ENCODE measurements at regions not wholly inside any gene's neighbourhood (a gene's known extent, or its start where the extent isn't known, plus 50 kb on each side); places are given as distances from the start of the nearest gene placed in this dataset.
A peak's percentile ranks its signal among the peaks of the same experiment; 100 is the strongest.

DNA sequence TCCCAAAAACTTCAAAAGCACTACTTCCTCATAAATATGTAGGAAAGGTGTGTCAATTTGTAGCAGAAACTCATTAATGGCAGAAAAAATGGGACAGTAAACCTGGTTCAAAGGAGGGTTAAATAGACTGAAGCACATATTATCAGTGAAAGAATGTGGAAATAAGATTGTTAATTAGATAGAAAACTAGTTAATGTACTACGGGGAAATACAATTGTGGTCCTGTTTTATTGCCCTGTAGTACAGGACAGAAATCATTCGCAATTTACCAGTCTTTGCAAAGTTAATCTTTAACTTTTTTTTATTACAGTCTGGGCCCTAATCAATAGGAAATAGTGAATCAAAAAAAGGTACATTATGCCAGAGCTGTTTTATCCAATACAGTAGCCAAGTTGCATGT lies 82.0 kb upstream of the PAK5 start:
- no peak for DNase-seq

DNA sequence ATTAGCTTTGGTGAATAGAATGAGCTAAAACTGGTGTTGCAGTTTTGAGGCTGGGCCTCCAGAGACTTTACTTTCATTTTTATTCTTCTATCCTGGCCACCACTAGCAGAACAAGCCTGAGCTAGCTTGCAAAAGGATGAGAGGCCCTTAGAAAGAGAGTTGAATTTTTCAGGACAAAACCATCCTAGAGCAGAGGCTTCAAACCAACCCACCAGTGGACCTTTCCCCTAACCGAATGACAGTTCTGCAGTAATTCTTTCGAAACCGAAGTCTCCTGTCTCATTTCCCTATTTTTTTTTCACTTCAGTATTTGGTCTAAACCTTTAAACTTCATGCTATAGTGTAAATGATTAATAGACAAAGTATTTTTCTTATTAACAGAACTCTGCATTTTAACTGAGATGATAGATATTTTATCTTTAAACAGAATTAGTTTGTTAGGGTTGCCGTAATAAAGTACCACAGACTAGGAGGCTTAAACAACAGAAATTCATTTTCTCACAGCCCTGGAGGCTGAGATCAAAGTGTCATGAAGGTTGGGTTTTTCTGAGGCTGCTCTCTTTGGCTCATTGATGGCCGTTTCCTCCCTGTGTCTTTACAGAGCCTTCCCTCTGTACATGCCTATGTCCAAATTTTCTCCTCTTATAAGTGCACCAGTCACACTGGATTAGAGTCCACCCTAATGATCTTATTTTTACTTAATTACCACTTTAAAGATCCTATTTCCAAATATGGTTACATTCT lies 80.6 kb upstream of the PAK5 start:
- peak in 1 of 58 donors; percentile 1 for DNase-seq

DNA sequence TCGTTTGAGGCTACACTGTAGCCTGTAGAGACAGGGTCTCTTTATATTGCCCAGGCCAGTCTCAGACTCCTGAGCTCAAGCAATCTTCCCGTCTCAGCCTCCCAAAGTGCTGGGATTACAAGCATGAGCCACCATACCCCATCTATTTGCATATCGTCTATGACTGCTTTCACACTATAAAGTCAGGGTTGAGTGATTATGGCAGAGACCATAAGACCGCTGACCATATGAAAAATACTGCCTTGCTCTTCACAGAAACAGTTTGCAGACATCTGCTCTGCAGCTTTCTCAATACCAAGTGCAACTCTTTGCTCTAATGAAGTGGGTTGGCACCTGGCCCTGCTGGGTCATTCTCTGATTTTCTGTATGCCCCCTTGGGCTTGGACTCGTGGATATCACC lies 79.5 kb upstream of the PAK5 start:
- no peak for DNase-seq

DNA sequence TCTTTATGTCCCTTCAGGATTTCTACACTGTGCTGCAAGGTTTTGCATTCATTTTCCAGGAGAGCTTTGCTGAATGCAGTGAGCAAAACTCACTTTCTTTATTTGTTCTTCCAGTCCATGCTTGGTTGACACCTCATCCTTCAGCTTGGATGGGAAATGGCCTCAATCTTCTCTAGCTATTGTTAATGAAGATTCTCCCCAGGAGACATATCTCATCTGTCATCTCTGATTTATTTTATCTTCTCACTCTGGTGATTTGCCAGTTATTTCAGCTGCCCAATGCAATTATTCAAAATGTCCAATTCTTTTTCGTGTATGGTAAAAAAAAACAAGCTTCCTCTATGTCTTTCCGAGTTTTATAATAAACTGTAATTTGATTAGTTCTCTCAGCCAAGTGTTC lies 77.9 kb upstream of the PAK5 start:
- no peak for DNase-seq

DNA sequence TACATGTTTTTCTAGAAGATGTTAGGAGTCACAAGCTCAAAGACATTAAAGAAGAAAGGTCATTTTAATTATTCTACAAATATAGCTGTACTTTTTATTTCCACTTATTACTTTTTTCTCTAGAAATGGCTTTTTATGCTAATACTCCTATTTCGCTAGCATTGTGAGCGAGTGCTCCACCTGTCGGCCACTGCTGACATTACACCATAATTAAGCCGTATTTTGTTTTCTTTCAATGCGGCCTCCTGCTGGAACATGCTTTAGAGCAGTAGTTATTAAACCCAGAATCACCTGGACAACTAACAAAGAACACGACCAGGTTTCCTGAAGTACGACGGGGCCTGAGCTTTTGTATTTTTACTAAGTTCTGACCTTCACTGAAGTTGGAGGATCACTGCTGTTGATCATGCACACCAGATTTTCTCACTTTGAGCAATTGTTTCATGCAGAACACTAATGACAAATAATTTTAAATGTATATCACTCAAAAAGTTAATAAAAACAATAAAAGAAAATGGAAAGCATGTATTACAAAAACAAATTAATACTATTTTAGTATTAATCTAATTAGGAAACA lies 74.1 kb upstream of the PAK5 start:
- peak in 45 of 58 donors; percentile 1 to 74 (median 13) for DNase-seq

DNA sequence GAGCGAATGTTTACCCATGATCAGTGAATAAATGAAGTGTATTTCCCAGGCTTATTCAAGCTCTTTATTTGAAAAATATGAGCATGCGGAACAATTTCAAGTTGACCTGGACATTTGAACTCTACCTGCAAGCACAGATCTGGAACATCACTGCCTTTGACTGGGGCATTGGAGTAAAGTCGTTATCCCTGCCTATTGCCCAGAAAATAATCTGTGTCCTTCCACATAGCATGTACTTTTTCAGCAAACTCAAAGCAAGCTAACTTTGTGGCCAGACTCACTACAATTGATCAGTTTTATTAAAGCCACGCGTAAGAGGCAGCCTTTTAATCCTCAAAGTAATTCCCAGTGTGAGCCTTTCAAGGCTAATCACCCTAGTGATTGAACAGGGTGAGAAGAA lies 73.4 kb upstream of the PAK5 start:
- DNase-seq = no peak

DNA sequence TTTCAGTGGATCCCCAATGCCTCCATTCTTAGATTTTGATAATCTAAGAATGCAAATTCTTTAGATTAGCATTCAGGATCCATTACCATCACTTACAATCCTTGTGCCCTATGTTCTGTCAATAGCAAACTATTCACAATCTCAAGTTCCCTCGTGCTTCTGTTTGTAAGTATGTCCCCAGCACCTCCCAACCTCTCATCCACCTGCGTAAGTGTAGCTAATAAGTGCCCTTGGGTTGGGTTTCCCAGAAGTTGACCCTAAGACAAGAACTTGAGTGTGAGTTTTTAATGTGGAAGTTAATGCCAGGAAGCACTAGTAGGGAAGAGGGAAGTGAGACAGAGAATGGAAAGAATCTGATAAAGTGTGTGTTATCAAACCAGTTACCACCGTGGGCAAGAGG lies 72.6 kb upstream of the PAK5 start:
- DNase-seq = no peak

DNA sequence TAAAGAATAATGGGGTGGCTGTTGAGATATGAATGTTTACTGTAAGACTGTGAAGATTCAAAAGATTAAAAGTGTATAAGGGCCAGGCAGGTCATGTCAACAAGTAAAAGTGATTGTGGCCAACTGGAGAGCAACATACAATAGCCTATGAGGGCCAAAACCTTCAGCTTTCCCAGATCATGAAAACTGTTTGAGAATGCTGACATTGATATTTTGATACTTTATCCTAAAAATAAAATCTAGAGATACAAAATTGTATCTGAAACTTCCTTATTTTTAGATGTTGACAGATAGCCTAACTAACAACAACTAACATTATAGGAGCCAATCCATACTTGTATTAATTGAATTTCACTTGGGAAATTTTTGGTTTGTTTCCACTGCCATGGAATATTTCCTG lies 70.3 kb upstream of the PAK5 start:
- no peak for DNase-seq

DNA sequence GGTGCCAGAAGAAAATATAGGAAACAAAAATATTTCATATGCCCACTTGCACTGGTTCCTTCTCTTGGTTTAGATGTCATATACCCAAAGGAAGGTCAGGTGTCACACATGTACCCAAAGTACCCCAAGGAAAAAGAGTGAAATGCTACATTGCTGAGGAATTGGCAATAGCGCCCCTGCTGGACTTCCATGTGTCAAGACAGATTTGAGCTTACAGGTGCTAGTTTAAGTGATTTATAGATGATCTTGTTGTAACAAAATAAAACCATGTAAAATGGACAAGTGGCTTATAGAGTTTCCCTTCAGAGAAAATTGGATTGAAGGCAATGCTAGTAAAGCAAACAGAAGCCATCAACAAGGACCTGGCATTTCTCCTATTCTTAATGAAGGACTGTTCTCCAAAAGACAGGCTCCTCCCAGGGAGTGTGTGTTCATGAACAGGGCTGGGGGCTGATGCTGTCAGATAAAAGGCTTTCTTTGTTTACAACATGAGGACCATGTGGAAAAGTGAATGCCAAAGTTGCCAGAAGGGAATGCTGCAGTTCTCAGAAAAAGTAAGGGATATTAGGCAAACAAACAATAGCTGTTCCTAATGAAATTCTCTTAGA lies 64.3 kb upstream of the PAK5 start:
- no peak for DNase-seq

DNA sequence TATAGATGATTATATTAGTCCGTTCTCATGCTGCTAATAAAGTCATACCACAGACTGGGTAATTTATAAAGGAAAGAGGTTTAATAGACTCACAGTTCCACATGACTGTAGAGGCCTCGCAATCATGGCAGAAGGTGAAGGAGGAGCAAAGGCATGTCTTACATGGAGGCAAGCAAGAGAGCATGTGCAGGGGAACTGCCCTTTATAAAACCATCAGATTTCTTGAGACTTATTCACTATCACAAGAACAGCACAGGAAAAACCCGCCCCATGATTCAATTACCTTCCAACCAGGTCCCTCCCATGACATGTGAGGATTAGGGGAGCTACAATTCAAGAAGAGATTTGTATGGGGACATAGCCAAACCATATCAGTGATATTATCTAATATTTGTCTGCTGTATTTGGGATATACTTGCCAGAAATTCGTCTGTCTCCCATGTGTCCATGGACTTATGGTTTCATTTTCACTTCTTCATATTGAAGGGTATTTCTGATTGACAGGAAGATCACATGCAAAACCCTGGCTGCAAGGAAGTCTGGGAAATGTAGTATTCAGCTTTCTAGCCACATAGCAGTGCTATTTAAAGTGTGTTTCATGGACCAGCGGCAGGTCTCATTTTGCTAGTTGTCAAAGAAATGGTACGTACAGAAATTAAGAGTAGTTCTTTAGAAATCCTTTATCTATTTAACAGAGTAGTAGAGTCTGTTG lies 50.5 kb upstream of the PAK5 start:
- DNase-seq = no peak

Data from anterior cingulate cortex (tissue), 58 donors.